SKM-1 treated with dmso at 0.1 percent for 144 hours (cell line): ENCODE measurements at regions not wholly inside any gene's neighbourhood (a gene's known extent, or its start where the extent isn't known, plus 50 kb on each side); places are given as distances from the start of the nearest gene placed in this dataset.
A peak's percentile ranks its signal among the peaks of the same experiment; 100 is the strongest.
"Not testable (repeated sequence)": the region's sequence is repeated elsewhere in the genome, so short reads cannot be mapped to it uniquely, and the experiment has no call there.

ENCODE experiments used
- DNase-seq: peaks from one replicate; lab custom pipeline; 2025; ENCODE audit not compliant: unreplicated experiment; lab: John Stamatoyannopoulos, UW

DNA sequence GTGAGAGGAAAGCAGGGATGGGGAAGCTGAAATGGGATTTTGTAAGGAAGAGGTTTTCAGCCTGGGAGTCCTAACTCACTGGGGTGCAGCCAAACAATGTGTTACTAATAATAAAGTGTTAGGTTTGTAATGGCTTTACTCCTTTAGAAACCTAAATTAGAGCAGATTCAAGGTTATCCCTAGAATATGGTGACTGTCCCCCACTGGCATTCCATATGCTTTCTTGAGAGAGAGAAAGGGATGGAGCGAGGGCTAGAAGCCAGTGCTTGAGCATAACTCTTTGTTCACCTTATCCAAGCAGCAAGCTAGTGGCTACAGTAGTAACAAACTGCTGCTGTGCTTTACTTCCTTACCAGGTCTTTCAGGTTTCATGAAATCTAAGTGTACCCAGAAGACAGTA, 249.1 kb upstream of the PGRMC2 start:
- no peak for DNase-seq

DNA sequence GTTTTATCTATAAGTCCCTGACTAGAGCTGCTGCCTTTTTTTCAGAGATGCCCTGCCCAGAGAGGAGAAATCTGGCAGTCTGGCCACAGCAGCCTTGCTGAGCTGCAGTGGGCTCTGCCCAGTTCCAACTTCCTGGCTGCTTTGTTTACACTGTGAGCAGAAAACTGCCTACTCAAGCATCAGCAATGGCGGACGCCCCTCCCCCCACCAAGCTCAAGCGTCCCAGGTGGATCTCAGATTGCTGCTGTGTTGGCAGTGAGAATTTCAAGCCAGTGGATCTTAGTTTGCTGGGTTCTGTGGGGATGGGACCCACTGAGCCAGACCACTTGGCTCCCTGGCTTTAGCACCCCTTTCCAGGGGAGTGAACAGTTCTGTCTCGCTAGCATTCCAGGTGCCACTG, 247.9 kb upstream of the PGRMC2 start:
- DNase-seq, result not testable (repeated sequence)

DNA sequence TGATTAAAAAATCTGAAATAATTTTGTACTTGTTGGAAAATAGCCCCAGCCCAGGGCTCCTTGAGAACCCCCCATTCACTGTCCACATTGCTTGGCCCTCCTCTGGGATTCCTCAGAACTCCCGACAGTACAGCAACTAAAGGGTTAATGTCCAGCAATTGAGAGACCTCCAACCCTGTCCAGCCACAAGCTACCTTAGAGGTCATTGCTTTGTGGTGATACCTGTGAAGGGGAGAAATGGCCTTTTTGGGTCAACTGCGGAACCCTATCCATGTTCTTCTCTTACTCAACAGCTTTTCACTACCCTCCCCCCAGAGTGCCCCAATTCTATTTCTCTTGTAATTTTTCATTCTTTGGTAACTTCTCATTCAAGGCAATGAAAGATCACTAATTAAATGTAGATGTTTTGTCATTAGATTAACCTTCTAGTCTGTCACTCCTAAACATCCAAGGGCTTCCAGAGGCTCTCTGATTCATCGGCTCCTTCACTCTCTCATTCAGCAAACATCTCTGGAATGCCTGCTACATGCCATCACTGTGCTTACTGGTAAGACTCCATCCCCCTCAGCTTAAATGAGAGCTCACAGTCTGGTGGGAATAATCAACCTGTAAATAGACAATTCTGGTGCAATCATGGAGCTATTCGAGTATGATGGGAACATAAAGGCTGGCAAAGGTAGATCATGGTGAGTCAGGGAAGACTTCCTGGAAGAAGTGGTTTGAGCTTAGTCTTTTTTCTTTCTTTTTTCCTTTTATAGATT, 241.4 kb upstream of the PGRMC2 start:
- DNase-seq, result no peak

DNA sequence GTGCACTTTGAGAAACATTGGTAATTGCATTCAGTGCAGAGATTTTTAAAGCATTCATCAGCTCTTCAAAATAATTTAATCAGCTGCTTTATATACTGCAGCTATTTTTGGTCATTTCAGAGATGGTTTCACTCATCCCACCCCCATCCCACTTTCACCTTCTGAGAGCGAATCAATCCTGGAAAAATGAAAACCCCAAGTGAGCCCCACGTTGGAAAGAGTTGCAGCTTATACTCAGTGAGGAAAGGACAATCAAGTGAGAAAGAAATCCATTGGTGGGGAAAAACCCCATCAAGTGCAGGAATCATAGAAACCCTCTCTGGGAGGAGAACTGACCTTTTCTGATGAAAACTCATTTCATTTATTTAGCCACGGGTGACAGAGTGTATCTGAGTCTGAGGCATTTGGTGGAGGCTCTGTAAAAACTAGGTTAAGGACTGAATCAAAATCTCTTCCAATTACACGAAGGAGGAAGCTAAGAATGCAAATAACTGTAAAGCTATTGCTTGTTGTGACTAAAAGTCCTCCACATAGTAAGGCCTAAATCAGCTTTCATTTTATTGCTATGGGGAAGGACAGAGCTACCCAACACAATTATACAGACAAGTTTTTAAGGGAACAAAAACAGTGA, 240.4 kb upstream of the PGRMC2 start:
- no peak for DNase-seq

DNA sequence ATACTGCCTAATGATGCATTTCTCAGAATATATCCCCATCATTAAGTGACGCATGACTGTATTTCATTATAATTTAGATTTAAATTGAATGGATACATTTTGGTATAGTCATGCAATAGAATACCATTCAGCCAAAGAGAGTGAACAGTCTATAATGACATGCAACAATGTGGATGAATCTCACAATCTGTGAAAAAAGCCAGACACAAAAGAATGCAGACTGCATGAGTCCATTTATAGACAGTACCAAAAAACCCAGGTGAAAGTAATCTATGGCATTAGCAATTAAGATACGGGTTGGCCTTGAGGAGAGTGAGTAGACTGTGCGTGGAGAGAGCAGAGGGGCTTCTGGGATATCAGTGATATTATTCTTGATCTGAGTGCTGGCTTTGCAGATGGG, 239.7 kb upstream of the PGRMC2 start:
- no peak for DNase-seq

DNA sequence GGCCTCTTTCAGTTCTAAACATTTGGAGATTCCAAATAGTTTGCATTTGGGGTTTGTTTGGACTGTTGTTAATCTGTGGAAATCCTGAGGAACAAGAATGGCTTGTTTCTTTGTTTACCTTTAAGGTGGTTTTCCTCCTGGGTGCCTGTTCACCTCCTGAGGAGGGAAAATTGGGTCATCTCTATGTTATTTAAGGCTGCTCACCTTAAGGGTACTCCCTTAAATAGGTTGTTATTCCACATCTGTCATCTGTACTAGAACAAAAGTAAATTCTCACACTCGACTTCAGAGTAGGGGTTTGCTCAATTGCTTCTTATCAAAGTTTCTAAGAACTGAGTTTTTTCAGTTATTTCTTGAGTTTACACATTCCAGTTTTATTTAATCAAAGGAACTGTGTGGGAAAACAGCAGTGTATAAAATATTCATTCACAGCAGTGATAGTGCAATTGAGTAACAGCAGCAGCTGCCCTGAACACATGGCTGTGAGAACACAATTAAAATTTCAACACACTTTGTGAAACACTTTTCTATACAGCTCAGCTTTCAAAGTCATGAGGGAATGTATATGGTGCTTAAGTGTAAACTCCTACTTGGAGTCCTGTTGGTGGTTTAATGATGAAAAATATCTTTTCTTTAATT, 238.5 kb upstream of the PGRMC2 start:
- no peak for DNase-seq

DNA sequence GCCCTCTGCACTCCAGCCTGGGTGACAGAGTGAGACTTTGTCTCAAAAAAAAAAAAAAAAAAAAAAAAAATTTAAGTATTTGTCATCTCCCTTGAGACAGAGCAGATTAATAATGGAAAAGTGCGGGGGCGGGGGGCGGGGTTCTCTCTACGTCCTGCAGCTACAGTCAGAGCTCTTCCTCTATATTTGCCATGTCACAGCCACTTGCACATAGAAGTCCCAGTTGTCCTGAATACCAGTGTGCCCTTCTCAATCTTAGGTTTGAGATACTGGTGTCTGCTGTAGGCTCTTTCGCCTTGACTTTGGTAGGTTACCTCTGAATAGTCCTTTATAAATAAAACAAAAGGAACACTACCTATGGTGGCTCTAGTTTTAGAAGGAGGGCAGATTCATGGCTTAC, 237.8 kb upstream of the PGRMC2 start:
- no peak for DNase-seq

DNA sequence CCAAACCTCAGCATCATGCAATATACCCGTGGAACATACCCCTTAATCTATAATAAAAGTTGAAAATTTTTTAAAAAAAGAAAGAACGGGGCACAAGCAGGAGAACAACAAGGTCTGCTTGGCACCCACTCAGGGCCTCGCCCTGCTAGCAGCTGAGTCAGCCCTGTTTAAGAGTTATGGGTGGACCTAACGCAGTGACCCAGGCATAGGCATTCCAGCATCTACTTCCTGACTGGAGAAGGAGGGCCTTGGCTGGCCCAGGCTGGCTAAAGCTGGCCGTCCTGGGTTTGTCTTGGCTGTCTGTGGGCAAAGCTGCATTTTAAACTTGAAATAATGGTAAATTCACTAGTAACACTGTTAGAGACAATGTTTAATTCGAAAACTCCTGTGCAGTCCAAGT, 236.7 kb upstream of the PGRMC2 start:
- no peak for DNase-seq

DNA sequence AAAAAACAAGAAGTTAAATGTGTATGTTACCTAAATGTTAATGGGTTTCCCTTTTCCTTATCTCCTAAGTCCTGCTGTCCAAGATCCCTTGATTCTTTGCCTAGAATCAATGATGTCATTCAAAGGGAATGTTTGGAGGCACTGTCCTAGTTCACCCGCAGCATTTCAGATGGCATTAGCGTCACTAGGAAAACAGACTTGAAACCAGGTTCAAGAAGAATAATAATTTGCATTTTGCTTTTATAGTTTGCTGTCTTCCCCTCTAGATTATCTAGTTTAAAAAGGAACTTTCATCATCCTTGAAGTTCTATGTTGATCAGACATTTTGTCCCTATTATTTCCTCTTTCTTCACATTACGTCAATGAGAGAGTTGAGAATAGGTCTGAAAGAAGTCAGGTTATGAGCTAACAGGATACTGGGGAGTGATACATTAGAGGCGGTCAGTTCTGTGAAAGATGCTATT, 234.1 kb upstream of the PGRMC2 start:
- no peak for DNase-seq

DNA sequence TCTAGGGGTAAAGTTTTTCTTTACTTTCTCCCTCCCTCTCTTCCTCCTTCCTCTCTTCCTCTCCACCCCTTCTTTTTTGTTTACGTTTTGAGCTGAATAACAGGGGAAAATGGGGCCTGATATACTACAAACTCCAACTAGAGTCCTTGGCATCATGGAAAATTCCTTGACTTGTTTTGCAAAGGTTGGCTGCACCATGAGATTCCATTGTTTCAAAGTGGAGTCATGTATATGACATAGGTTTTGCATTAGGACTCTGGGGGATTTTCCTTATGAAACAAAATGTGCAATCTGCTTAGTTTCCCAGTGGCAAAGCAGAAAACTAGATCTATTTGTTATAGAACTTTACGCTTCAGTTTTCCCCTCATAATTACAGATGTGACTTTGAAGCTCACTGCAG, 233.5 kb upstream of the PGRMC2 start:
- DNase-seq, result no peak

DNA sequence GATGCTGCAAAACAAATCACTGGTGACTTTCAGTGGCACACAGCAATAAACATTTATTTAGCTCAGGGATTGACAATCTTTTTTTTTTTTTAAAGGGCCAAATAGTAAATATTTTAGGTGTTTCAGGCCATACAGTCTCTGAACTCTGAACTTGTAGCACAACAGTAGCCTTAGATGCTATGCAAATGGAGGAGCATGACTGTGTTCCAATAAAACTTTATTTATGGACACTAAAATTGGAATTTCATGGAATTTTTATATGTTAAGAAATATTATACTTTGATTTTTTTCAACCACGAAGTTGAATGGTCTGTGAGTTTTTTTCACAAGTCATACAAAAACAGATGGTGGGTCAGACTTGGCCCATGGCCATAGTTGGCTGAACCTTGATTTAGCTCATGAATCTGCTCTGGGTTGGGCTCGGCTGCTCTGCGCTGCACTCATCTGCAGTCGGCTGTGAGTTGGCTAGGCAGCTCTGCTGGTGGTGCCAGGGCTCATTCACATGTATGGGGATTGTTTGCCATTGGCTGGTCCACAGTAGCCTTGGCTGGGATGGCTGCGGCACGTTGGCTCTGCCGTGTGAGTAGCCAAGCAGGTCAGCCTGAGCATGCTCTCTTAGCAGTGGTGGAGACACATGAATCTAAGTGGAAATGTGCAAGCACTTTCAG, 231.7 kb upstream of the PGRMC2 start:
- DNase-seq, result no peak

DNA sequence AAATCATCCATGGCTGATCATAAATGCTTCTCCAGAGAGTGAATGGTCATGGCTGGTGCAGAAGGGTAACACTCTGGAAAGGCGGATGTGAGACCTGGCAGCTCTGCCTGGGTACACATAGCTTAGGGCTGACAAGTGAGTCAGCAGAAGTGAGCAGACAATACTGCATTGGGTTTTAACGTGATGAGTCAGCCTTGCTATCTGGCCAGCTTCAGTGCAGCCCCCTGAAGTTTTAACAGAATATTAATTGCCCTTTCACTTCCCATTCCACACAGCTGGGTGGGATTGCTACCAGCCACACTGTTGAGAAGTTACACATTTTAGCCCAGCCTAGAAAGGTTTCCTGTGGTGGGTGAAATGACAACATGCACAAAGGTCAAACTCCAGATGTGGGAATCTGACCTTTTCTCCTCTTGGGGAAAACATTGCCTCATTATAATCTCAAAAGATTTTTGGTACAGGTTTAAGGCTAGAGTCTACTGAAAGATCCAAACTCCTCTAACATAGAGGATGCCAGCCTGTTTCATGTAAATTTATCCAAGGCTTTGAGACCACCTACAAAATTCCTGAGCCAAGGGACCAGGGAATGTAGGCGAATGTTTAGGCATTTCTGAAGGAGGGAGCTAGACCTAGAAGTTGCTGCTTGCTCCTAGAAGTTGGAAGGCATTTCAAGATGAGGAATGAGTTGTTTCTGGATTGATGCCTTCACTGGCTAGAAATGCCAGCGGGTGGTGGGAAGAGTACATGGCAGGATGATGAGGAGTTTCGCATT, 230.3 kb upstream of the PGRMC2 start:
- DNase-seq, result peak; percentile 10

DNA sequence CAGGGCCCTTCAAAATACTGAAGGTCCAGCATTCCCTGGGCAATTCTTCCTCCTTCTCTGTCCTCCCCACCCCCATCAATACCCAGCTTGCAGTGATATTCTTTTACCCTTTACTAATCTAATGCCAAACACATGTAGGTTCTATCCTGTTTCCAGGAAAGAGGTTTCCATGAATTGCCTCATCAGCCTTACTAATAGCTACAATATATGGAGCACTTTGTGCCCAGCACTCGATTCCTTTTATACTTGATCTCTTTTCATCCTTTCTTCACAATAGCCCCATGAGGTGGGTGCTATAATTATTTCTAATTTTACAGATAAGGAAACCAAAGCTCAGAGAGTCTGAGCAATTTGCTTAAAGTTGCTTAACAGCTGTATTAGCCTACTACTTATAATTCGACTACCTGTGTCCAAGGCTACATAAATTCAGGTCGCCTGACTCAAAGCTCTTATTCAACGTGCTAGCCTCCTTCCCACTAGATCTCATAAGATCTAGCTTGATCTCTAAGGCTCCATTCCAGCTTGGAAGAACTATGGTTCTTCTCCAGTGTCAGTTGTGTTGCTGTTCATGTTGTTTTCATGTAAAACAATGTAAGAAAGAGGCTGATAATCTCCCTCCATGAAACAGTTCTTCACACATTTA, 229.6 kb upstream of the PGRMC2 start:
- DNase-seq, result no peak

DNA sequence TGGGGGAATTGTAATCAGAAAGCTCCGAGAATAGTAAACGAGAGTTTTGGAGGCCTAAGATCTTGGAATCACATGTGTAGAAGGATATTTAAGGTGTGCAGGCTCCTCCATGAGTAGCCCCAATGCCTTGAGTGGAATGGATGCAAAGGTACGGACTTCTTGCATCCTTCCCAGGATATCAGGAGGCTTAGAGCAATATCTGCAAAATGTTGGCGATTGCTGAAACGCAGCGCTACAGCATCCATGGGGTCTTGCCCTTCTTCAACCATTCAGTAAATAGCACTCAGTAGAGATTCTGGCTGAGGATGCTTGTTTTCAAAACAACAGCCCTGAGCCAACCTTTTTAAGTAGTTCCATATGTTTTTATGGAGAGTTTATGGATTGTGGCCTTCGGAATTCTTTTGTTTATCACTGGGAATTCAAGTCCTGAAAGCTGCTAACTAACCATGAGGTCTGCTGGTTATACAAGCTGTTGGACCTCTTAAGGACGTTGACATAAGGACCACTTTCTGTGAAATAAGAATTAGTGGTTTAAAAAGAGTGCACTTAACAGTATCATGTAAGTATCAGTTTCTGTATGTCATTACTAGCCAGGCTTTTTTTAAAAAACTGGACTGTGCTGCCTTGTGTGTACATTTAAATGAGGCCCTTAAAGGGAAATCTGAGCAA, 228.8 kb upstream of the PGRMC2 start:
- DNase-seq, result no peak

DNA sequence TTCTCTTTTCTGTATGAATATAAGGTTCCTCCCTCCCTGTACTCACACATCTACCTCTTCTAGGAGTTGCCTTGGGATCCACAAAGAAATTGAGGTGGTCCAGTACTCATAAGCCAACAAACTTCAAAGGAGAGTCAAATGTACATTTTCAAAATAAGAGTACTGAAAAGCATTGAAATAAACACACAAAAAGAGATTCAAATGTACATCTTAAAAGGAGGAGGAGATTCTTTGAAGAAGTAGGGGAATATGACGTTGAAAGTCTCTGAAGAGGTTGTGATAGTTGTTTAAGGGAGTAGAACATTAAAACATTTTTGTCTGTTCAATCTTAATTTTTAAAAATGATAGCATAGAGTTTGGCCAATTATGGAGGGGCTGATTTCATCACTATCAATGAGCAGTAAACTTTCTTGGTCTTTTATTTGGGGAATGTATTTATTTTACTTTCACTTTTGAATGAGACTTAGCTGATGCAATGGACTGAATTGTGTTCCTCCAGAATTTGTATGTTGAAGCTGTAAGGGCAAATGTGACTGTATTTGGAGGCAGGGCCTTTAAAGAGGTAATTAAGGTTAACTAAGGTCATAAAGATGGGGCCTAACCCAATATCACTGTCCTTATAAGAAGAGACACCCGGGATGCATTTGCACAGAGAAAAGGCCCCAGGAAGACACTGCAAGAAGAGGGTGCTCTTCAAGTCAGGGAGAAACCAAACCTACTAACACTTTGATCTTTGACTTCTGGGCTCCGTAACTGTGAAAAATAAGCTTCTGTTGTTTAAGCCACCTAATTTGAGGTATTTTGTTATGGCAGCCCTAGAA, 226.3 kb upstream of the PGRMC2 start:
- no peak for DNase-seq

DNA sequence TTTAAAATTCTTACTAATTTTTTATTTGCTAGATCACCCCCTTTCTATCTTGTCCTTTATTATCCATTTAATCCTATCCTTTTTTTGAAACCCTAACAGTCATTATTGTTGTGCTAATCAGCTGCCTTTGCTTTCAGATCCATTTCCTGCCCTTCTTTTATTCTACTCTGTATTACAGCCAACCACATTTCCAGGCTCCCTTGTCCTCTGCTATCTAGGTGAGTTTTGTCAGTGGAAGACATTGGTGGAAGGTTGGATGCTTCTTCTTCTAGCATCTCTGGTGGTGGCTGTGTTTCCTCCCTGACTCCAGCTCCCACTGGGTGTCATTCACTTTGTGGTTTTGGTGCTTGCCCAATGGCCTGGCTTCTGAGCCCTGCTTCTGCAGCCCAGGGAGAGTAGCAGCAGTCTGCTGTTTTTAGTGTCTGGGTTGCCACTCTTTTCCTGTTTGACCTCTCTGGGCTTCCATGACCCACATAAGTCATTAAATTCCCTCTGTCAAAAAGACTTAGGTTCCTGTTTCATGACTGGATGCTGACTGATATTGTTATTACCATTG, 225.2 kb upstream of the PGRMC2 start:
- peak; percentile 45 for DNase-seq

DNA sequence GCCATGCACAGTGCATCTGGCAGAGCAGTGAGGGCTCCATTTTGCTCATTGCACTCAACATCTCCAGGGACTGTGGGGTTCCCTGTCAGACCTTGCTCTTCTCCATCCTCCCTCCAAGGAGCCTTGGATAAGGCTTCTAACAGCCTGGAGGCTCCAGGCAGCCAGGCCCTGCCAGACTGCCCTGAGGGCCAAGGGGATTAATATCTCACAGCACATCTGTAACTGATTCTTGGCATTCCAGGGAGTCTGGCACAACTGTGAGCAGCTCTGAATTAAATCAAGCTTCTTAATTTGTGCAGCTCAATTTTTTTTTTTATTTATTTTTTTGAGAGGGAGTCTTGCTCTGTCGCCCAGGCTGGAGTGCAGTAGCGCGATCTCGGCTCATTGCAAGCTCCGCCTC, 224.5 kb upstream of the PGRMC2 start:
- DNase-seq, result no peak

DNA sequence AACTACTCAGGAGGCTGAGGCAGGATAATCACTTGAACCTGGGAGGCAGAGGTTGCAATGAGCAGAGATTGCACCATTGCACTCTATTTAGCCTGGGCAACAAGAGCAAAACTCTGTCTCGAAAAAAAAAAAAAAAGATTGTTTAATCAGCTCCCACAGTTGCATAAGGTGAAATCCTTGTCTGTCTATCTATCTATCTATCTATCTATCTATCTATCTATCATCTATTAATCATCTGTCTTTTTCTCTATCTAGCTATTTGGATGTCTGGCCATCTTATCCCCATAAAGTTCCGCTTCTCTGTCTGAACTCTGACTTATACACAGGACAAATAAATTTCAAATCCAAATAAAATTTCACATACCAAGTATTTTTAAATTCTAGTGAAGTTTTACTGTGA, 223.2 kb upstream of the PGRMC2 start:
- no peak for DNase-seq
